NCI-H82 treated with DMSO at 0.1 percent for 48 hours (cell line): ENCODE measurements at regions not wholly inside any gene's neighbourhood (a gene's known extent, or its start where the extent isn't known, plus 50 kb on each side); places are given as distances from the start of the nearest gene placed in this dataset.

ENCODE experiments used
- DNase-seq: peaks from one replicate; lab custom pipeline; 2025; ENCODE audit not compliant: unreplicated experiment; lab: John Stamatoyannopoulos, UW

GRCh38 chr18:25875551-25876240 lies 214.7 kb downstream of the SS18 start:
- no peak for DNase-seq

GRCh38 chr18:25873833-25874232 lies 216.6 kb downstream of the SS18 start:
- no peak for DNase-seq

- DNase-seq: no peak
Measured at GRCh38 chr18:25866331-25866730, 224.1 kb downstream of the SS18 start.

DNA sequence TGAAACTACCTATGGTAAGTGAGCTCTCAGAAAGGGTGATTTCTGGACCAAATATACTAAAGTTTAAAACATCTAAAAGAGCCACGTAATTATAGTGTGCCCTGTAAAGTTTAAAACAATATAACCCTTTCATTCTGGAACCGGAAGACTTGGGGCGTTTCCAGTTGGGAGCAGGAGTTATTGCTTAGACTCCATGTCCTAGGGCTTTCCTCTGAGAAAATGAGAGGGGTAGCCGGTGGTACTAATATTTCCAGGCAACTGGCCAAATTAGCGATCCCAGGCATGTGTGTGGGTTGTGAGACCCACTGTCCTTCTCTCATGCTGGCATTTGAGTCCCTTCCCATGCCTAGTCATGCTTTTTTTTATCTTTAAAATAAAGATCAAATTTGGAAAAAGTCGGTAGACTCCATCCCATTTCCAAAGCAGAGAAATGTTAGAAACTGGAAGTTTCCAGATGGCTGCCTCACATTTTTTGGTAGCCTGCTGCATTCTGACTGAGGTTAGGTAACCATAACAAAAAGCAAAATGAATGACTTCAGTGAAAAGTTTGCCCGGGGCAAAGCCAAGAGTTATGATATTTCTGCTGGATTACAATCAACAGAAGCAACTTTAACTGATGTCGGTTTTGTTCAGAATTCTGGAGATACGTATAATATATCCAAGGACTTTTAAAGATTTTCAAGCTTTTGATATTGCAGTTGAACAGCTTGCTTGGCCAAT lies 227.4 kb downstream of the SS18 start:
- DNase-seq: no peak

DNA sequence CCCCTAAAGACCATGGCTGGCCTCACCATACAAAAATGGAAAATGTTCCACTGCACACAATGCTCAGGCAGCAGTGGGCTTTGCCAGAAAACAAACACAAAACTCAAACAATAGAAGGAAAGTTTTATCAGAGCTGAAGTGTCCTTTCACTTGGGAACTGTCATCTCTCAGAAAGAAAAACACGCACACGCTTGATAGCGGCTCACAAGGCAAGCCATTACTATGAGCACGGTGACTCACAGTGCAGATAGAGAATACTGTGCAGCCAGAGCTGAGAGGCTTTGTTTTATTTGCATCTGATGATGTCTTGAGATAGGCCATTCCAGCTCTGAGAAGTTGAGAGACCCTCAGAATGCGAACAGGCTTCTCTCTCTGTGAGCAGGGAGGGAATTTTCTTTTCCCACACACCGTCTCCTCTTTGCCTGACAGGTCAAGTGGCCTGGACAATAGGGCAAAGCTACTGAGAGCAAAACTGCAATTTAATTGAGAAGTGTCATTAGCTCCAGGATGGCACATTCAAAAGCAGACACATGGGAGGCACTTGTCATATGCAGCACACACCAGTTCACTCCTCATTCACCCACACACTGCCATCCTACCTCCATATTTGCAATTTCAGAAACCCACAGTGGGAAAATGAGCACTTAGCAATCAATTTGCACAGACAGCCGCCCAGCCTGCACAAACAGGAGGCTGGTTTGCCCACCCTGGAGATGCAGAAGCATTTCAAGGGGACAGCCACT lies 236.6 kb downstream of the SS18 start:
- DNase-seq: no peak

DNA sequence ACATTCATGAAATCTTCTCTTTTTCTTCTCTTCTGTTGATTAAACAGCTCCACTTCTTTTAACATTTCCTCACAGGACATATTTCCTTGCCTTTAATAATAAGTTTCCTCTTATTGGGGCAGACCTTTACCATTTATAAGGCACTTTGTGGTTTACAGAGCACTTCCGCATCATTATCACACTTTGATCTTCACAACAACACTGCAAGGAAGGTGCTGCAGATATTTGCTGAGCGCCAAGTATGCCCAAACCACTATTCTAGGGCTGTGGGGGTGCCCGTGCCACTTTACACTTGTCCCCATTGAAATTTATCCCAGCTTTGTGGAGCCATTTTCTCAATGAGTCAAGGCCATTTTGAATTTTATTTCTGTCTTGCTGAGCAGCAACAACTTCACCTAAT lies 246.6 kb downstream of the SS18 start:
- no peak for DNase-seq

- DNase-seq: no peak
Measured at GRCh38 chr18:25842665-25843064, 247.7 kb downstream of the SS18 start.

DNA sequence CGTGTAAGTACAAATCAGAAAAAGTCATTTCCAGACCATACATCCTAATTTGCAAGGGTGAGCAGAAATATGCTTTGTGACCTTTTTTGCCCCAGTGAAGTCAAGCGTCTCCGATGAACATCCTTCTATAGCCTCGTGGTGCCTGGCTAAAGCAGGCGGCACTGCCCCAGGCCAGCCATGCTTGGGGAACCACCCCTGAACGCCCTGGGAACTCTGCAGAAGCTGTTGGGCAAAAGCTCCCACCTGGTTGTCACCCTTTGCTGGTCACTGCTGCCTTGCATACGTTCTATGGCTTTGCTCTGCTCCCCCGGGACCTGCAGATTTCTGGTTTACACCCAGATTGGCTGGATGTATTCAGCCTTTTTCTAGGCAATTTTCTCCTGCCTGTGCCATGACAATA lies 256.4 kb downstream of the SS18 start:
- DNase-seq: no peak

- peak; percentile 48 for DNase-seq
Measured at GRCh38 chr18:25832001-25832604, 258.3 kb downstream of the SS18 start.

- no peak for DNase-seq
Measured at GRCh38 chr18:25831301-25831701, 259.1 kb downstream of the SS18 start.

DNA sequence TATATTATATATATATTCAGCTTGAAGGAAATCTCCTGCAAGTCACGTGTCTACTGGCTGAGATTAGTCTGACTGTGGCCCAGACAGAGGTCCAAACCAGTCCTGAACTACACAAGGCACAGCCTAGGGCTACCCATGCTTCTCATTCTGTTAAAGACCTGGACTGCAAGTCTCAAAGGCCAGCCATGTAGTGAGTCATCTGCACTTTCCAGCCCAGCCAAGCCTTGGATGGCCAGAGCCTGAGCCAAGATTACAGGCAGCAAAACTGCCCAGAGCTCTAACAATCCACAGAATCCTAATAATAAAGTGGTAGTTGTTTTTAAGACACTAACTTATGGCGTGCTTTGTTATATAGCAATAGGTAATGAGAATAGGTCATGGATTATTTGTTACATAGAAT lies 259.6 kb downstream of the SS18 start:
- DNase-seq: no peak

- no peak for DNase-seq
Measured at GRCh38 chr18:25827961-25828561, 262.4 kb downstream of the SS18 start.

GRCh38 chr18:25827228-25827627 lies 263.2 kb downstream of the SS18 start:
- DNase-seq: peak; percentile 1

DNA sequence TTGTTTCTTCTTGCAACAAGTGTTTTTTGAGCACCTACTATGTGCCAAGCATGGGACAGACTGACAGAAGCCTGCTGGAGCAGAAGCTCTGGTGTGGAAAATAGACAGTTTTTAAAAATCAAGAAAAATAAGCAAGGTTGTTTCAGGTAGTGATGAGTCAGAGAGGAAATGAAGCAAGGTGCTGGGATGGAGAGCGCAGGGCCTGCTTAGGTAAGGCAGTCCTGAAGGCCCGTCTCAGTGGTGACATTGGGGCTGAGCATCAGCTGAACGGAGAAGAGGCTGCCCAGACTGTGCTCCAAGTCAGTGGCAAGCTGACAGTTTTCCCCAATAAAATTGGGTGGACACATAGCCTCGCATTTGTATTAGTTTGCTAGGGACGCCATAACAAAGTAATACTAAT lies 263.6 kb downstream of the SS18 start:
- DNase-seq: no peak

- DNase-seq: no peak
Measured at GRCh38 chr18:25825979-25826776, 264.2 kb downstream of the SS18 start.

- no peak for DNase-seq
Measured at GRCh38 chr18:25825056-25825455, 265.4 kb downstream of the SS18 start.

DNA sequence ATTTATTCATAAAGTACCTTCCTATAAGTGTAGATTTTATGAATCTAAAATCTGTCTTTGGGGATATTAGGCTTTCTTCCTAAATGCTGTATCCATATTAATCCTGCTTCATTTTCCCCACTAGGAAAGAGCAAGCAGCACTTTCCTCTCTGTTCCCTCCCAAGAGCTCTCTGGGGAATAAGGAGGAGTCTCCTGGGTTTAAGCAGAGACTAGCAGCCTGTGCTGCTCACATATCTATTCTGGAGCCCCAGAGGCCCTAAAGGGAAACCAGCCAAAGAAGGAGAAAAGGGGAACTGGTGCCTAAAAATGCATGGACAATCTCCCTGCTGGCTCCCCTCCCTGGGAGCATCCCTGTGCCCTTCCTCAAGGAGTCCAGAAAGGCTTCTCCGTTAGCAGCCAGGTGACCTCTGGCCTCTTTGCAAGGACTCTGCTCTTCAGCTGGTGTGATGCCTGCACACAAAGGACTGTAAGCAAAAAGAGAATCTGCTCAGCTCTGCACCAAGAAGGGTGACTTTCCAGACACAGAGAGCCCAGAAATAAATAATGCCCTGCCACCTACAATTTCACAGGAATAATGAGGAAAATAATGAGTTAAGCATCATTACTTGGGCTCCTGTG lies 270.6 kb downstream of the SS18 start:
- DNase-seq: peak; percentile 5

DNA sequence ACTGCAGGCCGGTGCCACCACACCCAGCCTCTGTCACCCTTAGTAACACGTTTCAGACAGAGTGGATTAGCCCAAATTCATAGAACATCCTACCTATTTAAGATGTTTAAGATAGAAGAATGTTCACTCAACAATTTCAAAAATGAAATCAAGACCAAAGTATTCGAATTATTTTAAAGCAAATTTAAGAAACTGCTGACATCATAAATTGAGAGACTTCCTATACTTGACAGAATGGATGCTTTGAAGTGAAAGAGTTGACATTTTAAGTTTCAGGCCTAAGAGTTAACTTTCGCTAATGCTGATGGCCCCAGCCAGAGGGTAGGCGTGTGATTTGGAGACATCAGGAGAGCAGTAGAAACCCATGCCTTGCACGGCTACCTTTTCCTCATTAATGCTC lies 271.9 kb downstream of the SS18 start:
- no peak for DNase-seq

DNA sequence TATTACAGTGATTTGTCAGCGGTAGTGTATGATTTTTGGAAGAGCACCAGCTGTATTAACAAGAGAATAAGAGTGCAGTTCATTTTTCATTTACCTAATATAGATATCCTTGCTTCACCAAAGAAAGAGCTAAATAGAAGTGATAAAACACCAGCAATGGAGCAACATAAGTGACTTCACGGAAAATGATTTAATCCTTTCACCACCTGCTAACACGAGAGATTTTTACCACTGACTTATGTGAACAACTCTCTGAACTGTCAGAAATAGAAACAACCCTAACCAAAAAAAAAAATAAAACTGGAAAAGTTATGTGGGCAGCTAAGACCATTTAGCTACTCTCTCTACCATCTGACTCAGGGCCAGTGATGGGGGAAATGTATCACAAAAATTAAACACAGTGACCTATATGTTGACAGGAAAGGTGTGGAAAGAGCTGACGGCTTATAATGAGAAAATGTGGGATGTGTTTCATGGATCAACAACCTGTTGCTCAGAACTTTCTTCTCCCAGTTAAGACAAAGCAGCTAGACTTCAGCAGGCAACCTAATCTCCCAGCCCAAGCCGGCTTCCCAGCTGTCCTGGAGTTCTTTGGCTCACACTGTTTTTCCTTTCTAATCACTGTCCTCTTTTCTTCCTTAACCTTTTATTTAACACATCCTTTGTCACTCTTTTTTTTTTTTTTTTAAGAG lies 272.7 kb downstream of the SS18 start:
- peak; percentile 21 for DNase-seq
